HL-60 (cell line): ENCODE measurements at regions not wholly inside any gene's neighbourhood (a gene's known extent, or its start where the extent isn't known, plus 50 kb on each side); places are given as distances from the start of the nearest gene placed in this dataset.
"Not testable (repeated sequence)": the region's sequence is repeated elsewhere in the genome, so short reads cannot be mapped to it uniquely, and the experiment has no call there.

Source experiments
- DNase-seq, 2 experiments: peaks; one replicate each; pipeline ENCODE4 v3.0.0-alpha.2; 2010 to 2020; ENCODE audit warnings: low read depth in 1 of 2, low spot score in 1 of 2
- H3K27ac ChIP-seq: fragments of 250-450 bp; sonication (Bioruptor Pico); replicated peaks from 2 replicates; pipeline ENCODE4 v1.5.1; 2020; ENCODE audit warnings: mild to moderate bottlenecking, moderate library complexity
- H3K27me3 ChIP-seq: fragments of 250-450 bp; sonication (Bioruptor Pico); 2 replicates; pipeline ENCODE4 v1.5.1; 2021; ENCODE audit warnings: mild to moderate bottlenecking, moderate library complexity; ENCODE audit not compliant: insufficient read depth, poor library complexity, severe bottlenecking
- H3K4me3 ChIP-seq: replicated peaks from 2 replicates; pipeline ENCODE4 v1.5.1; 2011; ENCODE audit warnings: mild to moderate bottlenecking, control low read depth, low read length; ENCODE audit not compliant: insufficient read depth
- CTCF ChIP-seq: IDR thresholded peaks from one replicate; pipeline ENCODE4 v1.5.1; 2011; ENCODE audit warnings: low read length, control low read depth, inconsistent platforms; ENCODE audit not compliant: insufficient read depth
- GABPA ChIP-seq: IDR thresholded peaks from 2 replicates; pipeline ENCODE4 v1.6.1; 2012; ENCODE audit warnings: low read depth
- POLR2AphosphoS5 ChIP-seq: IDR thresholded peaks from 2 replicates; pipeline ENCODE4 v1.6.1; 2012; ENCODE audit warnings: low read depth
- REST ChIP-seq: IDR thresholded peaks from 2 replicates; pipeline ENCODE4 v1.6.1; 2012; ENCODE audit warnings: low read depth; ENCODE audit not compliant: insufficient replicate concordance
- SPI1 ChIP-seq: IDR thresholded peaks from 2 replicates; pipeline ENCODE4 v1.6.1; 2012; ENCODE audit warnings: low read depth, mild to moderate bottlenecking, borderline replicate concordance

- no peak for DNase-seq
- Histone ChIP-seq H3K27me3 (no peaks in the 10 kb centered on the region), H3K27ac (no peak overlapping the region), H3K4me3 (no peak overlapping the region)
- TF ChIP-seq REST (no peak), SPI1 (no peak), POLR2AphosphoS5 (no peak), CTCF (no peak), GABPA (no peak)
Measured at GRCh38 chr10:23834091-23834490, 374.8 kb upstream of the KIAA1217 start.

GRCh38 chr10:23850631-23851030 lies 358.3 kb upstream of the KIAA1217 start:
- DNase-seq: no peak
- Histone ChIP-seq H3K27me3 (no peaks in the 10 kb centered on the region), H3K27ac (no peak overlapping the region), H3K4me3 (no peak overlapping the region)
- no peak for TF ChIP-seq POLR2AphosphoS5
- TF ChIP-seq GABPA: no peak
- TF ChIP-seq SPI1: no peak
- TF ChIP-seq CTCF: no peak
- no peak for TF ChIP-seq REST

GRCh38 chr10:23859598-23859997 lies 349.3 kb upstream of the KIAA1217 start:
- TF ChIP-seq POLR2AphosphoS5: no peak
- Histone ChIP-seq H3K4me3 (no peak overlapping the region), H3K27me3 (no peaks in the 10 kb centered on the region), H3K27ac (no peak overlapping the region)
- no peak for DNase-seq

GRCh38 chr10:23864631-23865147 lies 344.2 kb upstream of the KIAA1217 start:
- Histone ChIP-seq H3K27me3 (no peaks in the 10 kb centered on the region), H3K4me3 (no peak overlapping the region), H3K27ac (no peak overlapping the region)
- DNase-seq: no peak
- no peak for TF ChIP-seq REST
- TF ChIP-seq POLR2AphosphoS5: no peak
- no peak for TF ChIP-seq GABPA
- TF ChIP-seq CTCF: no peak
- no peak for TF ChIP-seq SPI1

- DNase-seq, H3K4me3 ChIP-seq, H3K27ac ChIP-seq, H3K27me3 ChIP-seq: not testable (repeated sequence)
Measured at GRCh38 chr10:23866985-23867384, 342.0 kb upstream of the KIAA1217 start.
